GM19372 (cell line): ENCODE measurements at regions not wholly inside any gene's neighbourhood (a gene's known extent, or its start where the extent isn't known, plus 50 kb on each side); places are given as distances from the start of the nearest gene placed in this dataset.

ENCODE experiments used
- ATAC-seq: cut with Tn5 transposase; IDR thresholded peaks from one replicate; pipeline ENCODE4 v1.9.1; 2021; ENCODE audit warnings: mild to moderate bottlenecking, low read depth, moderate library complexity; ENCODE audit not compliant: unreplicated experiment

DNA sequence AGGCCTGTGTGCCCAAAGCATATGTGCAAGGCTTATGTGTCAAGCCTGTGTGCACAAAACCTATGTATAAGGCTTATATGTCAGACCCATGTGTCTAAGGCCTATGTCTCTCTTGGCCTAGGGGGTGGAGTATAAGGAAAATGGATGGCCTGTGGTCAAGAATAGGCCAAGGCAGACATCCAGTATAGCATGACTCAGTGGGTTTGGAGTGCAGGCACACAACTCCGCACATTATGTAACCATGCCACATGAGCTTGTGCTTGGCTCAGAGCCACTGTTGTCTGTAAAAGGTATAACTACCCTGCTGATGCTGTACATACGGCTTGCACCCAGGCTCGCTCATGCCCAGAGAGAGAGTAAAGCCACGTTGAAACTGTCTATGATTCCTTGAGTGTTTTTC is 626.4 kb upstream of the NUDT12 start:
- no peak for ATAC-seq

DNA sequence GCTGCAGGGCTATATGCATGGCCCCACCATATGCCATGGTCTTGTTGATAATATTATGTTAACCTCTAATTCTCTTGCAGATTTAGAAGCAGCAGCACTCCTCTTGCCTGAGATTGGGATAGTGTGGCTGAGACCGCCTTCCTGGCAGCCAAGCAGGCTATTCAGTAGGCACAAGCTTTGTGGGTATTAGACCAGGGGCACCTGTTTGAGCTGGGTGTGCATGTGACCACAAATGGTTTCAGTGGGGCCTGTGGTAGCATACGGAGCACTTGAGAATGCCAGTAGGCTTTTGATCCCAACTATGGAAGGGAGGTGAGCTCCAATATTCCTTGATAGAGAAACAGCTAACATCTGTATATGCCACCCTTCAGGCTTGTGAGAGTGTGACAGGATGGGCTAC is 625.1 kb upstream of the NUDT12 start:
- no peak for ATAC-seq

DNA sequence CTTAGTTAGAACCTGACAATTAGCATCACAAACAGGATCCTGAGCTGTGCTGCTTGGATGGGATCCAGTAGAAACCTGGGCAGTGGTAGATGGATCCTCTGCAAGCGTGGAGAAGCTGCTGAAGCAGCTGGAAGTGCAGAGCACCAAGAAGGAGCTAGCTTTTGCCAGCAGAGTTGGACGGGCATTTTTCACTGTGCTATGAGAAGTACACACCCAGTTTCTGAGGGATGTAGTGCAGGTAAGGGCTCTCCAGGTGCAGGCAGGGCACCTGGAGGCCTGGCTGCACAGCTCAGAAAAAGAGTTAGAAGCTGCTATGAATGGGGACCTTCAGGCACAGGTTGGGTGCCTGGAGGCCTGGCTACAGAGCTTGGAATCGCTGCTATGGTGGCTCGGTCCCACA is 623.9 kb upstream of the NUDT12 start:
- ATAC-seq = no peak

DNA sequence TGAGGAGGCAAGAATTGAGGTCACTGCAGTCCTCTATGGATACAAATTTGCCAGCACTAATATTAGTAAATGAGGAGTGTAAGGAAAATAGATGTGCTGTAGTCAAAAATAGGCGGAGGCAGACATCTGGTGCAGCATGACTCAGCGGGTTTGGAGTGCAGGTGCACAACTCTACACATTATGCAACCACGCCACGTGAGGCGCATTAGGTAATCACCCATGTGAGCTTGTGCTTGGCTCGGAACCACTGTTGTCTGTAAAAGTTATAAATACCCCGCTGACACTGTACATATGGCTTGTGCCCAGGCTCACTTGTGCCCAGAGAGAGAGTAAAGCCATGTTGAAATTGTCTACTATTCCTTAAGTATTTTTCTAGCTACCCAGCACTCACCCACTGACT is 623.5 kb upstream of the NUDT12 start:
- no peak for ATAC-seq

DNA sequence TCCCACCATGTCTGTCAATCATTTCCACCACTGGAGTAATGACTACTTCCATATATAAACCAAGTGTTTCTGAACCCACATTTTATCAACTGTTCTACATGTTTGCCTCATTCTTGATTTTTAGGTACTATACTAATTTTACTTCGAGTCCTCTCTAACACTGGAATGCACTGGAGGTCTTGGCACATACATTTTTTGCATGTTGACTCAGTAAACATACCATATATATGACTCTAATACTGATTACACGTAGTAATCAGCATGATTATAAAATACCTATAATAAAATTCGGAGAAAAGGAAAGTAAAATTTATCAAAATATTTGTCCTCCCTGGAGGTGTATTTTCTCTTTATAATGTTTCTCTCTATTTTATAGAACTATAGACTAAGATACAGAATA is 621.7 kb upstream of the NUDT12 start:
- no peak for ATAC-seq

DNA sequence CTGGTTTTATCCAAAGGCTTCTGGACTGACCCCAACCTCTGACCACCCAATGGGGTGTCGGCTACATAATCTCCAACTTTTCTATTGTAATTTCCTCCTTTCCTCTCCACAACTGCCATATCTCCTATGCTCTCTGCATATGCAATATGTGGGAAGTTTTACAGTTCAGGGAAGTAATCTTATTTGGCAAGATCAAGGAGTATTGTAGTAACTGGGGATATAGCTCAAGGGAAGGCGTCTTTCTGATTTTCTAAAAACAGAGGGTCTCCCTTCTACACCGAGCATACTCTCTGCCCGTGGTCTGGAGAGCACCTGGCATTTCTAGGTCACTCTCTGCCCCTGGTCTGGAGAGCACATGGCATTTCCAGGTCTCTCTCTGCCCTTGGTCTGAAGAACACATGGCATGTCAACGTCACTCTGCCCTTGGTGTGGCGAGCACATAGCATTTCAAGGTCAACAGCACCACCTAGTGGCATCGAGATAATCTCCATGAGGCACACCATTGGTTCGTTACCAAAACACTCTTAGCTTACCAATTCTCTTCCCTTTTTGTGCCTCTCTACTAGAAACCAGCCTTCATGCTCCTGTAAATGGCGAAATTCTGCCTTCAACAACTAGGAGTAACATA is 616.4 kb upstream of the NUDT12 start:
- no peak for ATAC-seq

DNA sequence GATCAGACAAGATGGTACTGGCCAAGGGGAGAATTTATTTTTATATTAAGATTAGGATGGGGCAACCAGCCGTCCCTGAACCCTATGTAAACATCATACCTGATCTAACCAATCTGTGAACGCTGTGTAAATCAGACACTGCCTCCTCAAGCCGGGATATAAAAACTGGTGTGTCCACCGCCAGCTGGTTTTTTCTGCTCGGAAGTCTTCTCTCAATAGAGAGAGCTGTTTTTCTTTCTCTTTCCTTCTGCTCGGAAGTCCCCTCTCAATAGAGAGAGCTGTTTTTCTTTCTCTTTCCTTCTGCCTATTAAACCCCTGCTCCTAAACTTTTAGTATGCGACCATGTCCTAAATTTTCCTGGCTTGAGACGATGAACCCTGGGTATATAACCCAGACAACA is 615.5 kb upstream of the NUDT12 start:
- ATAC-seq = no peak

DNA sequence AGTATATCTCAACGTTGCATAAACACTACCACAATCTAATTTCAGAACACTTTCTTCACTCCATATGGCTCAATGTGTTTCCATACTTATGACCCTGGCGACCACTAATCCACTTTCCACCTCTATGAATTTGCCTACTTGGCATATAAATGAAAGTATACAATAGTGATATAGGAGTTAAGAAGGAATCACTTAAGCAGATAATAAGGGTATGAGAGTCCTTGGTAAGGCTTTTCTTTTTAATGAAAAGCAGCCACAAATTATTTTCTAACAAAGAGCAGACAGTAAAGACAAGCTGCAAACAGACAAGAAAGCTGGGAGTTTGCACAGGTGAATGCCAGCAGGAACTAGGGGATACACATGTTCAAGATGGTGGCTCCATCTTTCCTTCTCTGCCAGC is 615.1 kb upstream of the NUDT12 start:
- ATAC-seq = no peak

DNA sequence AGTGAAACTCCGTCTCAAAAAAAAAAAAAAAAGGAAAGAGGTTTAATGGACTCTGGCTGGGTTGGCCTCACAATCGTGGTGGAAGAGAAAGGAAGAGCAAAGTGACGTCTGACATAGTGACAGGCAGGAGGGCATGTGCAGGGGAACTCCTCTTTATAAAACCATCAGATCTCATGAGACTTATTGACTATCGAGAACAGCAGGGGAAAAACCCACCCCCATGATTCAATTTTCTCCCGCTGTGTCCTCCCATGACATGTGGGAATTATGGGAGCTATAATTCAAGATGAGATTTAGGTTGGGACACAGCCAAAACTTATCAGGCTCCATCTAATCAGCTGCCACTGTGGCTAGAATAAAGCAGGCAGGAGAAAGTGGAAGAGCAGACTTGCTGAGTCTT is 610.4 kb upstream of the NUDT12 start:
- no peak for ATAC-seq

DNA sequence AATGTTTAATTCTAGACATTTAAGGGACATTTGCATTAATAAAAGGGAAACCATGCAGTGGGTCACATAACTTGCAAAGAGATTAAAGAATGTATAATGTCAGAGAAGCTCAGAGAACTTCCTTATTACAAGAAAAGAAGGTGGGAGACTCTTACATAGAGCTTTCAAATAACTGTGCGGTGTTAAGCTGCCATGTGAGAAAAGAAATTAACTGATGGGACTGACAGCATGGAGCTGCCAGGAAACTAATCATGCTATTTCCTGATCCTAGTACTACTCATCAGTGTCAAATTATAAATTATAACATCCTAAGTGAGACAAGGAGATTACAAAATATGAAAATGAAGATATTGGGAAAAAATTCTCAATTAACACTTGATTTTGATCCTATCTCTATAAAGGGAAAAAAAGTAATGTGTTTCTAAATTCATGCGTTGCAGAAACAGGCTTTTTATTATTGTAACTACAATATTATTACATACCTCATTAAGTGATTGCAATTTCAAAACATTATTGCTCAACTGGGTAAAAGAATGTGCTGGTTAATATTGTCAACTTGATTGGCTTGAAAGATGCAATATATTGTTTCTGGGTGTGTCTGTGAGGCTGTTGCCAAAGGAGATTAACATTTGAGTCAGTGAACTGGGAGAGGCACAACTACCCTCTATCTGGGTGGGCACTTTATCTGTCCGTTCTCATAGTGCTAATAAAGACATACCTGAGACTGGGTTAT is 609.5 kb upstream of the NUDT12 start:
- no peak for ATAC-seq

DNA sequence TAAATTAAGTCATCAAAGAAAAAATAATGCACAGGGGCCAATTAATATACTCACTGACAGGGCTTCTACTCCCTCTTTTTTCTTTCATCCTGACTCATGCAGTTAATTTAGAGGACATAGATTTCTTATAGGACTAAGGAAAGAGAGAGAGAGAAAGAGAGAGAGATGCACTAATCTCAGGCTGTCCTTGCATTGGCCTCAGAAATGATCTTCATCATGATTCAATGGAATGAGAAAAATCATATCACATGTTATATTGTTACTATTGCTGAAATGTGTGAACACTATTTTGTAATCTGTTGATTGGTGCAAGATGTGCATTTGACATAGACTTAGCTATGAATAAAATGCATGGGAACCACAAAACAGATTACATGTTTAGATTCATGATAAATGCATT is 608.3 kb upstream of the NUDT12 start:
- ATAC-seq = no peak

DNA sequence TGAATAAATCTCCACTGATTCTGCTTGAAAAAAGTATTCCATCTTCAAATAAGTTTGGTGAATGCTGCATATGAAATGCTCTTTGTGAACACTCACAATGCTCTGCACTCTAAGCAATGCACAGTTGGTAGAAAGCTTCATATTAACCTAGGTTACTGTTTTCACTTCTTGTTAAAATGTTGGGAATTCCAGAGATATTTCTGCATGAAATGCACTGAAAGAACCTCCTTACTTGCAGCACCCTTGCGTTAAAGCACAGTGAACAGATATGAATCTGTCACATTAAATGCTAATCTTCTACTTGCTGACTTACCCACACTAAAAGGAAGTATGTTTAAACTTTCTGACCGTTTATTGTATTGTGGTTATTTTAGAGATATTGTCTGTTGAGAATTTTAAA is 584.1 kb upstream of the NUDT12 start:
- no peak for ATAC-seq

DNA sequence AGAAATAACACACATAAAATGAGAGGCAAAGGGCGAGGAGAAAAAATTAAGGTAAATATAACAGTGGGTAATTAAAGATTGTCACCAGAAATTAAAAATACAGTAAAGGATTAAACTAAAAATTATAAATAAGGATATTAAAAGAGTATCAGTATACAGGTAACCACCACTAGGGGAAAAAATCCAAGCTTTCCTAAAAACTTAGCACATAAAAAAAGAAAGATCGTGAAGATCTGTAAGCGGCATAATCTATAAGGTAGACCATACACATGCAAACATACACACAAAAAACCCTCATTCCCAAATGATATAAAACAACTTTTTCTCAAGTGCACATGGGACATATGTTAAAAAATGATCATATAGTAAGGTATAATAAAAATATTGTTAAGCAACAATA is 577.3 kb upstream of the NUDT12 start:
- no peak for ATAC-seq

DNA sequence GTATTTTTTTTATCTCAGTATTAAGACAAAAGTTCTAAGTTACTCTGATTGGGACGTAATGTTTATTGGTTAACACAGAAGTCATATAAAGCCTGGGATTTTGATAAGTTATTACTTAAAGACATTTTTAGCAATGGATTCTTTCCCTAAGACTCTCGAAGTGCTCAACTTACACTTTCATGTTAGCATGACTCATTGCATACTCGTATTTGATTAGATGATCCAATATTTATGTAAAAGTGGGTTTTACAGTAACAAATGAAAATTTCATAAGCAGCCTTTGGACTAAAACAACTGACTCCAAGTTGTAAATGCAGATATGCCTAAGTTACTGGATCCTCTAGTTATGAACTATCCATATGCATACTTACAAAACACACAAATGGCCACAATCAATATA is 567.7 kb upstream of the NUDT12 start:
- ATAC-seq = no peak

DNA sequence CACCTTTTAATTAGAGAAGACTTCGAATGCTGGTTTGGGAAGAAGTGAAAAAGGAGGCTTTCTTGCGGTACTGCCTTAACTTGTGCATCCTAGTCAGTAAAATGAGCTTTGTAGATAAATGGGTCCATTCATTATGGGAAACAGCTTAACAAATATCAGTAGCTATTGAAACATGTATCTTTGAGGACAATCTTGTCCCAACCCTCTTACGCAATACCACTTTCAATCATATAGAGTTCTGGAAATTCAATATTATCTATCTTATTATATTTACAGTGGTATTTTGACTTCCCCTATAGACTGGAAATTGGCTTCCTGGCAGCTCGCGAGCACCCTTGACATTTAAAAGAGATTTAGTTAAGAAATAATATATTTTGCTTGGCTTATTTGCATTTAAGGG is 565.8 kb upstream of the NUDT12 start:
- no peak for ATAC-seq

DNA sequence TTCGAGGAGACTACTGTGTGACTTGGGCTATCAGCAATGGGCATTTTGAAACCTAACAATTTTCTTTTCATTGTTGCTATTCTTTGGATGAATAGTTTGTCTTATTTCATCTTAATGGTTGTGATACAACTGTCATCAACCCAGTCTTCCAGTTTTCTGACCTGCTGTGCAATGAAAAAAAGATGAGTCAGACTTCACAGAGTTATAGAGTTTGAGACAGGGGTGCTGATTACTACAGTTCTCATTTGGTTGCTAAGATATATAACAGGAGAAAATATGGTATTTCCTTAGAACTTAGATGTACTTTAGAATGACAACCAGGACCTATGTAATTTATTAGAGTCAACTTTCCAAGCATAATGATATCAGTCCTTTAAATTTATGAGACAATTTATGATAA is 564.4 kb upstream of the NUDT12 start:
- no peak for ATAC-seq

DNA sequence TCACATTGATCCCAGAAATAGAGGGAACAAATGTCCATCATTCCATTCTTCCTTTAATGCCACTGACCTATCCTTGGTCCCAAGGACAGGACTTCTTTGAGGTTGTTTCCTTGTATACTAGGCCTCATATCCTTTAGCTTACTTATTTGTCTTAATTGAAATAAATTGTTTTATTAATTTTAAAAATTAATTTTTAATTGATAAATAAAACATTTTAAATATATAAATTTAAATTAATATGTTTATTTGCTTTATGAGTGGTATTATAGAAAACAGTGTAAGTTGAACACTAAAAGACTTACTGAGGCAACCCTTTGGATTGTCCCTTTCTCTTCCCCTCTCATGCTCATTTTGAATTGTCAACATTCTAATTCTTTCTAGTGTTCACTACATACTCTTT is 556.9 kb upstream of the NUDT12 start:
- no peak for ATAC-seq

DNA sequence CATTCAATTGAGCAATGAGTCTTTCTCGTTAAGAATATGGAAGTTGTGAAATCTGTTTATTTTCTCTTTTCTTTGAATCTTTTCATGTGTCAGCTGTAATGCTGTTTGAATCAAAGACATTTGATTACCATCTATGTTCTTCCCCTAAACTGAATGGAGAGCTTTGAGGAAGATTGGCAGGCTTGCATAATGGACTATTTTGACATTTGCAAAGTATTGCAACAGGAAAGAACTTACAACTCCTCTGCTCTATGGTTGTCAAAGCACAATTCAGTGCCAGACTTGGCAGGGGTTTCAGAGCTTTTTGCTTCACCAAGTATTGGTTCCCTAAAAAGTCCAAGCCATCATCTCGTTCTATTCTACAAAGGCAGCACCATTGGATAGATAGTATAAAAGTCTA is 549.0 kb upstream of the NUDT12 start:
- no peak for ATAC-seq

DNA sequence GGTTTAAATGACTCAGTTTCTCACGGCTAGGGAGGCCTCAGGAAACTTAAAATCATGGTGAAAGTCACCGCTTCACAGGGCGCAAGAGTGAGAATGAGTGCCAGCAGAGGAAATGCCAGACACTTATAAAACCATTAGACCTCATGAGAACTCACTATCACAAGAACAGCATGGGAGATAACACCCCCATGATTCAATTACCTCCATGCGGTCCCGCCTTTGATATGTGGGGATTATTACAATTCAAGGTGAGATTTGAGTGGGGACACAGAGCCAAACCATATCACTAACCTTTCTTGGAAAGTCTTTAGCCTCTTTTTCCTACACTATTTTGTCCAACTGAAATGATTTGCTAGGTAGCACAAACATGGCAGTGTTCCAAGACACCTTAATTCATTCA is 533.9 kb upstream of the NUDT12 start:
- ATAC-seq = no peak

DNA sequence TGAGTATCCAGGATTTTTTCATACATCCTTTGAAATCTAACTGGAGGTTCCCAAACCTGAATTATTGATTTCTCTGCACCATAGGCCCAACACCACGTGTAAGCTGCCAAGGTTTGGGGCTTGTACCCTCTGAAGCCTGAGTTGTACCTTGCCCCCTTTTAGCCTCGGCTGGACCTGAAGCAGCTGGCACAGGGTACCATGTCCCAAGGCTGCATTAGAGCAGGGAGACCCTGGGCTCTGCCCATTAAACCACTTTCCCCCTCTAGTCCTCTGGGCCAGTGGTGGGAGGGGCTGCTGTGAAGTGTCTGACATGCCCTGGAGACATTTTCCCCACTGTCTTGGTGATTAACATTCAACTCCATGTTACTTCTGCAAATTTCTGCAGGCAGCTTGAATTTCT is 532.9 kb upstream of the NUDT12 start:
- no peak for ATAC-seq

DNA sequence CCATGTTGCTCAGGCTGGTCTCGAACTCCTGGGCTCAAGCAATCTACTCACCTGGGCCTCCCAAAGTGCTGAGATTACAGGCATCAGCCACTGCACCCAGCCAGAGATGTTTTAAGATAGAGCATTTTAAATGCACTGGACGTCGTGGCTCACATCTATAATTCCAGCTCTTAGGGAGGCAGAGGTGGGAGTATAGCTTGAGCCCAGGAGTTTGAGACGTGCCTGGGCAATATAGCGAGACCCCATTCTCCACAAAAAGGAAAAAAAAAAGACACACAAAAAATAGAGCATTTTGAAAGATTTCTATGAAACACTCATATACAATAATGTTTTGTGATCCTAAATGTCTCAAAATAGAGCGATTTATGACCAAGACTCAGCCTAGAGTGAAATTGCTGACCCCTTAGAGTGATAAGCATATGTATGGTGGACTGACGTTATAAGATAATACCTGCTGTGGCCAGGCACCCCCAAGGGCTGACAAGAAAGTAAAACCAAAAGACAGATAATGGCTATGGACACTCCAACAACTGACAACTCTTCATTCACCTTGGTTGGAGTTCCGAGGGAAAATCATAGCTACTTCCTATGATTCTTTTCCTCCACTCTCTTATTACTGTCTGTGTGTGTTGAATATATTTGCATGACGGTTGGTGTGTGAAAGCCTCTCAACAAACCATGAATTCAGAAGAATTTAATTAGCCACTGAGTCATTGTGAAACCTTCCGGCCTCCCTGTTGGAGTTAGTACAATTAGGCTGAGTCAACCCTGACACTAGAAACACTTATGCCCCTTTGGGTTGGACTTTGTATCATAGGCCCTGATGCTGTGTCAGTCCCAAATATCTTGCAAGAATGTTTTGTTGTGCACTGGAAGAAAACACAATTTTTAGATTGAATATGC is 526.5 kb upstream of the NUDT12 start:
- no peak for ATAC-seq

DNA sequence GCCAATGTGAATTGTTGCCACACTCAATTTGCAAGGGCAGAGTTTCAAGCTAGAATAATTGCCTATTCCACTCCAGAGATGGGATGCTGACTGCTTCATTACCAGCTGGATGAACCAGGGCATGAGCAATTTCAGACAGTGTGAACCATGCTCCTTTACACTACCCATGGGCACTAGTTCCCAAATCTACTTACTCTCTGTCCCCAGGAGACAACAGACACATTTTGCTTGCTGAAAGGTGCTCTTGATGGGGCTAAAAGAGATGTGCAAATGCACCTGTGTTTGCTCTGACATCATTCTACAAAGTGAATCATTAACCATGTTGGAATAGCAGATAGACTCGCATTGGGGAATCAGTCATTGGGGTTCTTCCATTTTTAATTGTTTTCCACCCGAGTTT is 522.3 kb upstream of the NUDT12 start:
- ATAC-seq = no peak
